Endodermal cell (in vitro differentiated cells): ENCODE measurements at regions not wholly inside any gene's neighbourhood (a gene's known extent, or its start where the extent isn't known, plus 50 kb on each side); places are given as distances from the start of the nearest gene placed in this dataset.

ENCODE experiments used
- DNase-seq: peaks from one replicate; pipeline ENCODE4 v3.0.0-alpha.2; 2017
- H3K27ac ChIP-seq: 2 replicates; pipeline ENCODE4 v1.5.1; 2013; ENCODE audit warnings: mild to moderate bottlenecking, low read depth, low read length, moderate library complexity
- H3K27me3 ChIP-seq: 2 replicates; pipeline ENCODE4 v1.6.1; 2013; ENCODE audit warnings: mild to moderate bottlenecking, low read length, moderate library complexity; ENCODE audit not compliant: insufficient read depth, control insufficient read depth, poor library complexity, severe bottlenecking
- H3K36me3 ChIP-seq: 2 replicates; pipeline ENCODE4 v1.7.0; 2013; ENCODE audit warnings: mild to moderate bottlenecking, low read length, moderate library complexity; ENCODE audit not compliant: control insufficient read depth, insufficient read depth
- H3K4me1 ChIP-seq: one replicate; pipeline ENCODE4 v1.7.0; 2013; ENCODE audit warnings: low read length; ENCODE audit not compliant: control insufficient read depth, insufficient read depth
- H3K4me3 ChIP-seq: 2 replicates; pipeline ENCODE4 v1.5.1; 2013; ENCODE audit warnings: mild to moderate bottlenecking, low read length, moderate library complexity
- H3K9ac ChIP-seq: 2 replicates; pipeline ENCODE4 v1.6.1; 2013; ENCODE audit warnings: mild to moderate bottlenecking, low read length, moderate library complexity; ENCODE audit not compliant: poor library complexity, severe bottlenecking; ENCODE audit errors: extremely low read depth
- H3K9me3 ChIP-seq: 2 replicates; pipeline ENCODE4 v1.6.1; 2013; ENCODE audit warnings: mild to moderate bottlenecking, low read length, moderate library complexity; ENCODE audit not compliant: control insufficient read depth
- H3K27ac Mint-ChIP-seq: 2 replicates; pipeline ENCODE4 v1.8.0; 2020; ENCODE audit warnings: mixed read lengths
- H3K27me3 Mint-ChIP-seq: 2 replicates; pipeline ENCODE4 v1.8.0; 2021; ENCODE audit warnings: mild to moderate bottlenecking, mixed read lengths; ENCODE audit not compliant: insufficient read depth
- H3K36me3 Mint-ChIP-seq: 2 replicates; pipeline ENCODE4 v1.8.0; 2020; ENCODE audit warnings: low read depth, mixed read lengths
- H3K4me1 Mint-ChIP-seq: 2 replicates; pipeline ENCODE4 v1.8.0; 2020; ENCODE audit warnings: mixed read lengths
- H3K4me3 Mint-ChIP-seq: 2 replicates; pipeline ENCODE4 v1.8.0; 2020; ENCODE audit warnings: mild to moderate bottlenecking, moderate library complexity, mixed read lengths
- H3K9me3 Mint-ChIP-seq: 2 replicates; pipeline ENCODE4 v1.8.0; 2020; ENCODE audit warnings: mild to moderate bottlenecking, mixed read lengths
- CTCF ChIP-seq: fragments of 200-600 bp; sonication (generic); conservative IDR thresholded peaks from 2 replicates; pipeline ENCODE4 v1.5.0; 2021; ENCODE audit warnings: antibody characterized with exemption, mild to moderate bottlenecking
- WGBS, 2 experiments: methylation state at CpG; one replicate each; pipeline versions ENCODE4 v1.1.5 to v1.1.7; 2013; ENCODE audit warnings: missing lambda C conversion rate in 2 of 2, mixed read lengths in 1 of 2; ENCODE audit not compliant: insufficient coverage in 1 of 2, insufficient read length in 1 of 2; 5-methylcytosine and 5-hydroxymethylcytosine counted together

- no peak overlapping the region for H3K4me3 ChIP-seq
- no peak overlapping the region for H3K4me3 Mint-ChIP-seq
- H3K27me3 ChIP-seq: no peaks in the 10 kb centered on the region
- H3K27ac ChIP-seq: peak overlapping the region; percentile 99
- peaks cover 28% of the 10 kb centered on the region for H3K4me1 Mint-ChIP-seq
- peaks cover 8% of the 10 kb centered on the region for H3K4me1 ChIP-seq
- H3K36me3 Mint-ChIP-seq: no peaks in the 10 kb centered on the region
- no peak overlapping the region for H3K27ac Mint-ChIP-seq
- peaks cover 4% of the 10 kb centered on the region for H3K9me3 Mint-ChIP-seq
- 8 to 45% methylated on average over 1 to 2 of the region's 2 CpGs for WGBS, 2 experiments
- no peak overlapping the region for H3K9ac ChIP-seq
- peaks cover 1% of the 10 kb centered on the region for H3K9me3 ChIP-seq
- H3K27me3 Mint-ChIP-seq: no peaks in the 10 kb centered on the region
- TF ChIP-seq CTCF: no peak
- peak; percentile 74 for DNase-seq
- H3K36me3 ChIP-seq: no peaks in the 10 kb centered on the region
Observed at GRCh38 chr3:150106740-150107428, 136.2 kb upstream of the PFN2 start.

GRCh38 chr3:150105886-150106612 is 135.4 kb upstream of the PFN2 start:
- Histone ChIP-seq H3K27ac (peak overlapping the region; percentile 99), H3K9ac (no peak overlapping the region), H3K4me3 (no peak overlapping the region), H3K27me3 (no peaks in the 10 kb centered on the region), H3K9me3 (peaks cover 10% of the 10 kb centered on the region), H3K4me1 (peaks cover 8% of the 10 kb centered on the region), H3K36me3 (no peaks in the 10 kb centered on the region)
- no peak for DNase-seq
- H3K27me3 Mint-ChIP-seq: no peaks in the 10 kb centered on the region
- no peak overlapping the region for H3K27ac Mint-ChIP-seq
- no peak overlapping the region for H3K4me3 Mint-ChIP-seq
- peaks cover 28% of the 10 kb centered on the region for H3K4me1 Mint-ChIP-seq
- 29 to 72% methylated on average over 1 to 6 of the region's 7 CpGs for WGBS, 2 experiments
- peaks cover 11% of the 10 kb centered on the region for H3K9me3 Mint-ChIP-seq
- TF ChIP-seq CTCF: no peak
- peaks cover under 1% of the 10 kb centered on the region for H3K36me3 Mint-ChIP-seq

- H3K4me1 Mint-ChIP-seq: peaks cover 24% of the 10 kb centered on the region
Observed at GRCh38 chr3:150105025-150105424, 134.3 kb upstream of the PFN2 start.

More at GRCh38 chr3:150105025-150105424, 134.3 kb upstream of the PFN2 start:
- no peak overlapping the region for H3K27ac Mint-ChIP-seq
- H3K9me3 Mint-ChIP-seq: peaks cover 19% of the 10 kb centered on the region
- peaks cover 20% of the 10 kb centered on the region for H3K9me3 ChIP-seq
- no peaks in the 10 kb centered on the region for H3K36me3 ChIP-seq
- TF ChIP-seq CTCF: no peak
- H3K27me3 ChIP-seq: no peaks in the 10 kb centered on the region
- peaks cover 8% of the 10 kb centered on the region for H3K4me1 ChIP-seq
- H3K4me3 Mint-ChIP-seq: no peak overlapping the region
- no peak for DNase-seq
- no CpG with 5 or more reads among the region's 1 CpG for WGBS, 2 experiments
- H3K36me3 Mint-ChIP-seq: peaks cover 5% of the 10 kb centered on the region
- H3K4me3 ChIP-seq: no peak overlapping the region
- H3K27ac ChIP-seq: no peak overlapping the region
- no peak overlapping the region for H3K9ac ChIP-seq
- no peaks in the 10 kb centered on the region for H3K27me3 Mint-ChIP-seq
